ENCODE measurements at regions not wholly inside any gene's neighbourhood (a gene's known extent, or its start where the extent isn't known, plus 50 kb on each side); places are given as distances from the start of the nearest gene placed in this dataset.

DNA sequence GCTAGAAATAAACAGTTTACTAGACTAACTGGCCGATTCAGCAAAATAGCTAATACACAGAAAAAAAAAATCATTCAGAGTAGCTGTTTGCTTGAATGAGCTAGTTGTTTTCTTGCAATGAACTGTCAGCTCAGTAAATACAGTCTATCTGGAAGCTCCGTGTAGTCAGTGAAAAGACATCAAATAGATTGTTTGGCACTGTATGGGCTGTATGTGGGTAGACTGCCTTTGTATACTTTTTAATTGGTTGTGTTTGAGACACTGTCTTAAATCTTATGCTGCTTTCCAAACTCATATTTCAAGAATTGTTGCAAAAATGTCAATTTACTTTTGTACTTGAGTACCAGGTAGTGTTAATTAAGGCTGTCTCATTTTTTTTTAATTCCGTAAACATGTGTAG, 61.6 kb upstream of the GPR174 start:
- DNase-seq (ENCODE audit: extremely low read depth, low read depth), result no peak
- no peak for TF ChIP-seq CTCF (IDR thresholded peaks at IDR 0.05; ENCODE audit: low read depth, low read length)

DNA sequence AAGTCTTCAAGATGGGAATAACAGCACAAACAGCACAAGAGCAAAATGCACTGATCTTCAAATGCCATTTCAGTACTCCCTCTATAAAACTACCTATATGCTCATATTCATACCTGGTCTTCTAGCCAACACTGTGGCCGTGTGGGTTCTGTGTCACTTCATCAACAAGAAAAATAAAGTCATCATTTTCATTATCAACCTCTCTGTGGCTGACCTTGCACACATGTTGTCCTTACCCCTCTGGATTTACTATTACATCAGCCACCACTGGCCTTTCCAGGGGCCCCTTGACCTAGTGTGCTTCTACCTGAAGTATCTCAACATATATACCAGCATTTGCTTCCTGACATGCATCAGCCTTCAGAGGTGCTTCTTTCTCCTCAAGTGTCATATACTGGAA, 59.6 kb upstream of the GPR174 start:
- DNase-seq (ENCODE audit: extremely low read depth, low read depth), result no peak
- TF ChIP-seq CTCF (IDR thresholded peaks at IDR 0.05; ENCODE audit: low read depth, low read length), result no peak

- TF ChIP-seq CTCF (IDR thresholded peaks at IDR 0.05; ENCODE audit: low read depth, low read length), result no peak
- DNase-seq (ENCODE audit: extremely low read depth, low read depth), result no peak
These were observed 54.4 kb upstream of the GPR174 start for GRCh38 chrX:79089896-79090584.

DNA sequence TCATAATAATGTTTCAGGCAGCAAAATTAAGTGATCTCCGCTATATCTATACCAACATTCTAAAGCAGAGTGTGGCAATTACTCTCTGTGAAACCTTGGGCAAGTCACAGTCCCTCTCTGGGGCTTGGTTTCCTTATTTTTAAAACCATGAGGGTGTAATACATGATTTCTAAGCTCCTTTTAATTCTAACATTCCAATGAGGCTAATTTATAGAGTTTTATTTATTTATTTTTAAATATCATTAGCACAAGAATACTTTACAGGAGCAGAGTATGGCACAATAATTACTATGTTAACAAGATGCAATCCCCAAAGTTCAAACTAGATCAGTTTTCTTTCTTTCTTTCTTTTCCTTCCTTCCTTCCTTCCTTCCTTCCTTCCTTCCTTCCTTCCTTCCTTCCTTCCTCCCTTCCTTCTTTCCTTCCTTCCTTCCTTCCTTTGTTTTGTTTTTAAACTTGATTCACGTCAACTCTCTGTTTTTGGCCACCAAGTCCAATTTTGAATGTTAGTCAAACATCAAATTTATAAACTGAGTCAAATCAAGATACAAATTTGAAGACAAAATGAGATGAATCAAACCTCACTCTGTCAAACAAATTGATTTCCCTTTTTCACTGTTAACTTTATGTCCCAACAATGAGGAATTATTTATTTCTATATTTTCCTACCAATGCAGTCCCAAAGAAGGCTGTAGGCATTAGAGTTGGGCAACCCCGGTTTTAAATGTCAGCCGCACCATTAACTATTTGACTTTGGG, 50.2 kb upstream of the GPR174 start:
- no peak for TF ChIP-seq CTCF (IDR thresholded peaks at IDR 0.05; ENCODE audit: low read depth, low read length)
- no peak for DNase-seq (ENCODE audit: extremely low read depth, low read depth)
